ENCODE measurements at regions not wholly inside any gene's neighbourhood (a gene's known extent, or its start where the extent isn't known, plus 50 kb on each side); places are given as distances from the start of the nearest gene placed in this dataset.

DNA sequence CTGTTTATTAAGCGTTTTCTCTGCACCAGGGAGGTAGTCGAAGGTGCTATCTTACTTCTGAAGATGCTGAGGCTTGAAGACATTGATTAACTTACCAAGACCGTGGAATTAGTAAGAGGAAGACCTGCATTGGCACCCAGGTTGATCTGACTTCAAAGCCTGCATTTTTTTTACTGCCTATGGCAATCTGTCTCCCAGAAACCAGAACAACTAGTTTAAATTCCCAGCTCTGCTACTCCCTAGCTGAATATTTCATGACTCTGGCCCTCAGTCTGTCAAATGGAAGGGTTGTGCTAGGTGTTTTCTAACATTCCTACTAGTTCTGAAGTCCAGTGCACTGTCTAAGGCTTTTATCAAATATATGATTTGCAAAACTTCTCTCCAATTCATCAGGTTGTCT is 52.0 kb upstream of the GRAMD1B start:
- H3K4me3 ChIP-seq (ENCODE audit: low read length), result no peak overlapping the region
- TF ChIP-seq, protein P1, sequence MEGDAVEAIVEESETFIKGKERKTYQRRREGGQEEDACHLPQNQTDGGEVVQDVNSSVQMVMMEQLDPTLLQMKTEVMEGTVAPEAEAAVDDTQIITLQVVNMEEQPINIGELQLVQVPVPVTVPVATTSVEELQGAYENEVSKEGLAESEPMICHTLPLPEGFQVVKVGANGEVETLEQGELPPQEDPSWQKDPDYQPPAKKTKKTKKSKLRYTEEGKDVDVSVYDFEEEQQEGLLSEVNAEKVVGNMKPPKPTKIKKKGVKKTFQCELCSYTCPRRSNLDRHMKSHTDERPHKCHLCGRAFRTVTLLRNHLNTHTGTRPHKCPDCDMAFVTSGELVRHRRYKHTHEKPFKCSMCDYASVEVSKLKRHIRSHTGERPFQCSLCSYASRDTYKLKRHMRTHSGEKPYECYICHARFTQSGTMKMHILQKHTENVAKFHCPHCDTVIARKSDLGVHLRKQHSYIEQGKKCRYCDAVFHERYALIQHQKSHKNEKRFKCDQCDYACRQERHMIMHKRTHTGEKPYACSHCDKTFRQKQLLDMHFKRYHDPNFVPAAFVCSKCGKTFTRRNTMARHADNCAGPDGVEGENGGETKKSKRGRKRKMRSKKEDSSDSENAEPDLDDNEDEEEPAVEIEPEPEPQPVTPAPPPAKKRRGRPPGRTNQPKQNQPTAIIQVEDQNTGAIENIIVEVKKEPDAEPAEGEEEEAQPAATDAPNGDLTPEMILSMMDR (IDR thresholded peaks at IDR 0.05; ENCODE audit: insufficient read depth, low read depth, low read length, missing control alignments), result no peak
- DNase-seq (ENCODE audit: low read depth), result peak; percentile 30

DNA sequence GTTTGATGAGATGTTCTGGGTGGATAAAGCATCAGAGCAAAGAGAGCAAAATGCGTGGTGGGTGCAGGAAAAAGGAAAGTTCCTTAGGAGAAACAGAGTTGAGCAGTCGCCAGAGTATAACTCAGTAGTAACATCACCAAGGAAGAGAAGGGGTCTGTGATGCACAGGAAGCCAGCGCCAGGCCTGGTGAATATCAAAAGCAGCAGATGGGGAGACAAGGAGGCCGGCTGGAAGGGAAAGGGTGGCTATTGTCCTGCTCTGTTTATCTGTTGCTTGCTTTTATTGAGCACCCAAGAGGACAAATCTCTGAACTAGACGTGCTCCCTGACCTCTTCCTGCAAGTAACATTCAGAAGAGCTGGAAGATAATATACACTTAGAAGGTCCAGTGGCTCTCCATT is 52.7 kb upstream of the GRAMD1B start:
- no peak overlapping the region for H3K4me3 ChIP-seq (ENCODE audit: low read length)
- TF ChIP-seq, protein P1 (IDR thresholded peaks at IDR 0.05; ENCODE audit: insufficient read depth, low read depth, low read length, missing control alignments), result no peak
- no peak for DNase-seq (ENCODE audit: low read depth)

DNA sequence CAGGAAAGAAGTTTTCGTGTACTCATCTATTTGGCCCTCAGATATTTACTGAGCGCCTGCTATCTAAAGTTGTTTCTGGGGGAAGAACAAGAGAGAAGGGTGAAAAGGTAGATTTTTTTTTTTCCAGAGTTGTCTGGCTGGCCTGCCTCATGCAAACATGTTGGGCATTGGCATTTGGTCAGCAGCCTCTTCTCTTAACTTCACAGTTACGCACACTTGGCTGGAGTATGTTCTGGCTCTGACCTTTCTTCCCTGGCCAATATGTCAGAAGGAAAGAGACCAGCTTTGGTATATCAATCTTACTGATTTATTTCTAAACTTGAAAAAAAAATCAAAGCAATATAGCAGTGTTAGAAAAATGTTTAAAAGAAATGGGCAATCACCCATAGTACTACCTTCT is 54.2 kb upstream of the GRAMD1B start:
- TF ChIP-seq, protein P1 (IDR thresholded peaks at IDR 0.05; ENCODE audit: insufficient read depth, low read depth, low read length, missing control alignments), result no peak

DNA sequence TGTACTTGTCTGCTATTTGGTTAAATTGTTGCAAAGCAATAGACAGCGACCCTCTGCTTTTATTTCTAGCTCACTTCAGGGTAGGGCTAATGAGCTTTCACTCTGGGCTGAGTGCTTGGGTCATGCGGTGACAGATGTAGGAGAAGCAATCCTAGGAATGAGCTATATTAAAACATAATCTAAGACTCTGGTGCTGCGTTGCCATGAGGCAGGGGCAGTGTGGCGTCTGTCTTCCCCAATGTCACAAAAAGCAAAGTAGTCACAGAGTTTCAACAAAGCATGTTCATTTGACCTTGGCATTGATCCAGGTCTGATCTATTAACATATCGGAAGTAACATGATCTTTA is 55.5 kb upstream of the GRAMD1B start:
- DNase-seq (ENCODE audit: low read depth), result no peak
- TF ChIP-seq, protein P1 (IDR thresholded peaks at IDR 0.05; ENCODE audit: insufficient read depth, low read depth, low read length, missing control alignments), result no peak
- H3K4me3 ChIP-seq (ENCODE audit: low read length), result no peak overlapping the region

More for the DNA sequence above, 54.2 kb upstream of the GRAMD1B start:
- H3K4me3 ChIP-seq (ENCODE audit: low read length), result no peak overlapping the region
- no peak for DNase-seq (ENCODE audit: low read depth)

DNA sequence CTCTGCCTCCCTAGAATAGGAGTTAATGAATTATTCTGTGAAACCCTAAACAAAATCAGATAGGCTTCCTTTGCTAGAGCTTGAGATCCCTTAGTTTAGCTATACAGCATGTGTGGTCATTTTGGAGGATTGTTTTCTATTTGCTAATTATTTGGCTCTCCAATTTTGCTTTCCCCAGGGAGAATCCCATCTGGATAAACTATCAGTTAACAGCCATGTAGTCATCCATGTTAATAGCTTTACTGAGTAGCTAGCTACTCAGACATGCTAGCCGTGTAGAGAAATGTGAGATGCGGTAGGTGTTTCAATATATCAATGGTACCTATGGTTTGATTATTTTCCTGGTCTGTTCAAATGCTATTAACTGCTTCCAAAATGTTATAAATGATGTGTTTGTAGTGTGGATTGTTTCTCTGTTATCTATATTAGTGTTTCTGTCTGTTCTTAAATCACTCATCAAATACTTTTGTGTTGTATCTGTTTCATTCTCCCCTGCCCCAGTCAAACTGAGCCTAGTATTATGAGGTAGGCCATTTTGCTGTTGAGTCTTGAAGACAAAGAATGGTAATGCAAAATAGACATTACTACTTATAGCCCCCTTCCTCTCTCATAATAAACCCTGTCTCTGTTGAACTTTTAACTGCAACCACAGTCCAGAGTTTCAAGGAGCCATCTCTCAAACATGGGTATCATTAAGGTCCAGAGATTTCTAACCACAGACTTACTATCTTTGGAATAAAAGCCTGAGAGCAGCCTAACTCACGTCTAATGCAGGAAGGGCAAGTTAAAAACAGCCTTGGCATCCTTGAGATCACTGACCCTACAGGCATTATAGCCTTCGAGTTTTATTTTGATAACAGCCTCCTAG is 56.1 kb upstream of the GRAMD1B start:
- TF ChIP-seq, protein P1 (IDR thresholded peaks at IDR 0.05; ENCODE audit: insufficient read depth, low read depth, low read length, missing control alignments), result no peak
- no peak overlapping the region for H3K4me3 ChIP-seq (ENCODE audit: low read length)
- no peak for DNase-seq (ENCODE audit: low read depth)

DNA sequence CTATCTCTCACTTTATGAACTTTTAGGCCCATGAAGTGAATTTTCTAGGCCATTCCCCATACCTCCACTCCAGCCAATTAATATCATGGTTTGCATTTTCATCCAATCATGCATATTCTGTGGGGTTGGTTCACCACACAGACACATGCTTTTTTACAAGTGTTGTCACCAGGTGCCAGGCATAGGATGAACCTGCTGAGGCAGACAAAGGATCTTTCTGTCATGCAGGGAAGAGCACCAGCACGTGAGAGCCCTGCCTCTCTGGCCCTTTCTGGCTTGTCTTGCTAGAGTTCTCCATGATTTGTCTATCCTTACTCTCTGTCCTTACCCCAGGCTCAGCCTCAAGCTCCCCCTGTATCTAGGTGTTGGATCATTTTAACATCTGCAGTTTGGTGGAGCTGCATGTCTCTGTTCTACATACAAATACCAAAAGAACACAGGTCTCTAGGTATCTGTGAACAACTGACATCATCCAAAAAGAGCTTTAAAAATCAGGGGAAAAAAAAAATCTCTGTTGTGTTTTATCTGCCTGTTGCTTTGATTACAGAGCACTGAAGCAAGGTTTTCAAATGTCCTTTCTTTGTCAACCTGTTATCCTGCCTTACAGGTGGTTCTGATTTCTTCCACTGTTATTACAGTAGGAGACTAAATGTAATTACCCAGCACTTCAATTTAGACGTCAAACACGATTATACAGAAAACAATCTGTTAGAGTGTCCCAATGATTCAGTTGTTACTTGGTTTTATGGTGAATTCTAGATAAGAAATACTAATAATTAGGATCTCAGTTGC is 58.4 kb upstream of the GRAMD1B start:
- DNase-seq (ENCODE audit: low read depth), result no peak
- TF ChIP-seq, protein P1 (IDR thresholded peaks at IDR 0.05; ENCODE audit: insufficient read depth, low read depth, low read length, missing control alignments), result no peak
- no peak overlapping the region for H3K4me3 ChIP-seq (ENCODE audit: low read length)

Measured in epithelial cell of esophagus (primary cell).